IMR-90 (cell line): ENCODE measurements at regions not wholly inside any gene's neighbourhood (a gene's known extent, or its start where the extent isn't known, plus 50 kb on each side); places are given as distances from the start of the nearest gene placed in this dataset.

ENCODE experiments used
- BHLHE40 ChIP-seq: fragments of 150-350 bp; IDR thresholded peaks from 2 replicates; pipeline ENCODE4 v1.6.1; 2016; ENCODE audit warnings: mild to moderate bottlenecking, low read depth, low read length
- CEBPB ChIP-seq: IDR thresholded peaks from 2 replicates; pipeline ENCODE4 v1.6.1; 2012; ENCODE audit warnings: low read depth, low read length, improper control_type of control experiment
- CTCF ChIP-seq: conservative IDR thresholded peaks from 2 replicates; pipeline ENCODE4 v1.5.1; 2012; ENCODE audit warnings: mild to moderate bottlenecking, low read depth, low read length, improper control_type of control experiment
- MAFK ChIP-seq: IDR thresholded peaks from 2 replicates; pipeline ENCODE4 v1.6.1; 2012; ENCODE audit warnings: low read depth, low read length, improper control_type of control experiment
- MAZ ChIP-seq: IDR thresholded peaks from 2 replicates; pipeline ENCODE4 v1.6.1; 2012; ENCODE audit warnings: low read depth, mild to moderate bottlenecking, low read length, improper control_type of control experiment, moderate library complexity, borderline replicate concordance
- MXI1 ChIP-seq: IDR thresholded peaks from 2 replicates; pipeline ENCODE4 v1.6.1; 2012; ENCODE audit warnings: low read depth, mild to moderate bottlenecking, low read length, moderate library complexity, borderline replicate concordance
- POLR2A ChIP-seq: IDR thresholded peaks from 2 replicates; pipeline ENCODE4 v1.6.1; 2012; ENCODE audit warnings: mild to moderate bottlenecking, low read depth, low read length
- RAD21 ChIP-seq: IDR thresholded peaks from 2 replicates; pipeline ENCODE4 v1.6.1; 2012; ENCODE audit warnings: low read length, improper control_type of control experiment
- RCOR1 ChIP-seq: IDR thresholded peaks from 2 replicates; pipeline ENCODE4 v1.6.1; 2012; ENCODE audit warnings: mild to moderate bottlenecking, low read length, improper control_type of control experiment; ENCODE audit not compliant: insufficient replicate concordance
- SMC3 ChIP-seq: fragments of 150-350 bp; IDR thresholded peaks from 2 replicates; pipeline ENCODE4 v1.6.1; 2016; ENCODE audit warnings: low read depth, mild to moderate bottlenecking, antibody characterized with exemption, low read length, moderate library complexity
- USF2 ChIP-seq: fragments of 150-350 bp; IDR thresholded peaks from 2 replicates; pipeline ENCODE4 v1.6.1; 2017; ENCODE audit warnings: mild to moderate bottlenecking, antibody characterized with exemption, low read length, low read depth

DNA sequence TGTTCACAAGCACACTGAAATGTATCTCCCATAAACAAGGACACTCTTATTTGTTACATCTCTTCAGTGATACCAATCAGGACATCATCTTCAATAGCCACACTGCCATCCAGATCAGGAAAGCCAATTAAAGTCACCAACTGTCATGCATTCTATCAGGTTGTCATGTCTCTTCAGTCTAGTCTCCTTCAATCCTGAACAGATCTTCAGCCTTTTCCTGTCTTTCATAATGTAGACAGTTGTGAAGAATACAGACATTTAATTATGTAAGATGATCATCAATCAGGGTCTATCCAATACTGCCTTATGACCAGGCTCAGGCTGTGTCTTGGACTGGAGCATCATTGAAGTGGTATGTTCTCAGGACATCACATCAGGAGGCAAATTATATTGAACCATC is 419.8 kb upstream of the SMC2 start:
- TF ChIP-seq CTCF, result no peak
- no peak for TF ChIP-seq MAFK
- TF ChIP-seq RCOR1, result no peak
- no peak for TF ChIP-seq BHLHE40
- TF ChIP-seq SMC3, result no peak
- no peak for TF ChIP-seq POLR2A
- no peak for TF ChIP-seq RAD21
- TF ChIP-seq USF2, result no peak
- no peak for TF ChIP-seq CEBPB
- no peak for TF ChIP-seq MAZ
- TF ChIP-seq MXI1, result no peak
